H9 (cell line): ENCODE measurements at regions not wholly inside any gene's neighbourhood (a gene's known extent, or its start where the extent isn't known, plus 50 kb on each side); places are given as distances from the start of the nearest gene placed in this dataset.

Source experiments
- DNase-seq: peaks from one replicate; pipeline ENCODE4 v3.0.0-alpha.2; 2017
- H2AFZ ChIP-seq: one replicate; pipeline ENCODE4 v1.6.1; 2013; ENCODE audit warnings: mild to moderate bottlenecking, low read length, control low read depth, moderate library complexity
- H2AK5ac ChIP-seq: 2 replicates; pipeline ENCODE4 v1.6.1; 2013; ENCODE audit warnings: low read length, control low read depth, mixed read lengths; ENCODE audit not compliant: insufficient read length
- H2BK120ac ChIP-seq: one replicate; pipeline ENCODE4 v1.6.1; 2013; ENCODE audit warnings: low read depth, mild to moderate bottlenecking, low read length, control low read depth, inconsistent platforms; ENCODE audit not compliant: poor library complexity, severe bottlenecking
- H2BK12ac ChIP-seq: 2 replicates; pipeline ENCODE4 v1.6.1; 2013; ENCODE audit warnings: low read length, control low read depth, mixed read lengths, low read depth; ENCODE audit not compliant: insufficient read length
- H2BK15ac ChIP-seq: 2 replicates; pipeline ENCODE4 v1.6.1; 2013; ENCODE audit warnings: low read depth, low read length, control low read depth
- H2BK20ac ChIP-seq: one replicate; pipeline ENCODE4 v1.6.1; 2013; ENCODE audit warnings: low read depth, mild to moderate bottlenecking, low read length, control low read depth, inconsistent platforms; ENCODE audit not compliant: poor library complexity, severe bottlenecking
- H2BK5ac ChIP-seq: 2 replicates; pipeline ENCODE4 v1.6.1; 2013; ENCODE audit warnings: low read length, control low read depth, mixed read lengths; ENCODE audit not compliant: insufficient read length
- H3K14ac ChIP-seq: 2 replicates; pipeline ENCODE4 v1.6.1; 2013; ENCODE audit warnings: low read length, control low read depth; ENCODE audit not compliant: insufficient read depth
- H3K18ac ChIP-seq: 2 replicates; pipeline ENCODE4 v1.6.1; 2013; ENCODE audit warnings: low read depth, mild to moderate bottlenecking, mixed read lengths, low read length, control low read depth; ENCODE audit not compliant: insufficient read length
- H3K23ac ChIP-seq: 2 replicates; pipeline ENCODE4 v1.6.1; 2013; ENCODE audit warnings: low read length, control low read depth, mixed read lengths, low read depth; ENCODE audit not compliant: insufficient read length
- H3K23me2 ChIP-seq: 2 replicates; pipeline ENCODE4 v1.6.1; 2013; ENCODE audit warnings: low read depth, mild to moderate bottlenecking, mixed read lengths, low read length, control low read depth; ENCODE audit not compliant: insufficient read length, poor library complexity, severe bottlenecking
- H3K27ac ChIP-seq: 2 replicates; pipeline ENCODE4 v1.5.1; 2013; ENCODE audit warnings: low read length, control low read depth, mixed read lengths, low read depth; ENCODE audit not compliant: insufficient read length
- H3K27me3 ChIP-seq: 2 replicates; pipeline ENCODE4 v1.6.1; 2013; ENCODE audit warnings: low read length, control low read depth, inconsistent platforms; ENCODE audit not compliant: insufficient read depth
- H3K4ac ChIP-seq: 2 replicates; pipeline ENCODE4 v1.6.1; 2013; ENCODE audit warnings: low read depth, mild to moderate bottlenecking, control low read depth, inconsistent platforms, low read length, moderate library complexity
- H3K4me1 ChIP-seq: 2 replicates; pipeline ENCODE4 v1.6.1; 2013; ENCODE audit warnings: low read length, control low read depth, inconsistent platforms; ENCODE audit not compliant: insufficient read depth
- H3K4me2 ChIP-seq: 2 replicates; pipeline ENCODE4 v1.6.1; 2013; ENCODE audit warnings: low read length, control low read depth, mixed read lengths; ENCODE audit not compliant: insufficient read length, insufficient read depth
- H3K56ac ChIP-seq: 2 replicates; pipeline ENCODE4 v1.6.1; 2013; ENCODE audit warnings: low read depth, mild to moderate bottlenecking, mixed read lengths, low read length, control low read depth; ENCODE audit not compliant: insufficient read length
- H3K79me1 ChIP-seq: 2 replicates; pipeline ENCODE4 v1.6.1; 2013; ENCODE audit warnings: low read depth, mild to moderate bottlenecking, moderate library complexity, low read length, control low read depth, inconsistent platforms; ENCODE audit not compliant: insufficient read depth, poor library complexity, severe bottlenecking
- H3K79me2 ChIP-seq: 2 replicates; pipeline ENCODE4 v1.6.1; 2013; ENCODE audit warnings: low read length, control low read depth, inconsistent platforms; ENCODE audit not compliant: insufficient read depth
- H3K9ac ChIP-seq: 2 replicates; pipeline ENCODE4 v1.6.1; 2013; ENCODE audit warnings: low read length, control low read depth, mixed read lengths; ENCODE audit not compliant: insufficient read length; ENCODE audit errors: extremely low read depth
- H3K9me3 ChIP-seq: one replicate; pipeline ENCODE4 v1.6.1; 2013; ENCODE audit warnings: low read depth, low read length, inconsistent platforms; ENCODE audit not compliant: control insufficient read depth
- H3T11ph ChIP-seq: one replicate; pipeline ENCODE4 v1.6.1; 2013; ENCODE audit warnings: mild to moderate bottlenecking, low read length, control low read depth, inconsistent platforms
- H4K20me1 ChIP-seq: one replicate; pipeline ENCODE4 v1.6.1; 2013; ENCODE audit not compliant: control insufficient read depth, insufficient read length, insufficient read depth
- H4K5ac ChIP-seq: 2 replicates; pipeline ENCODE4 v1.6.1; 2013; ENCODE audit warnings: low read depth, mild to moderate bottlenecking, mixed read lengths, low read length, control low read depth; ENCODE audit not compliant: insufficient read length
- H4K8ac ChIP-seq: replicated peaks from 2 replicates; pipeline ENCODE4 v1.6.1; 2013; ENCODE audit warnings: low read length, control low read depth, mixed read lengths, low read depth; ENCODE audit not compliant: insufficient read length
- H4K91ac ChIP-seq: 2 replicates; pipeline ENCODE4 v1.6.1; 2013; ENCODE audit warnings: low read depth, mild to moderate bottlenecking, moderate library complexity, mixed read lengths, low read length, control low read depth; ENCODE audit not compliant: insufficient read length
- H3K27ac Mint-ChIP-seq, 3 experiments: 2 replicates in 2 of 3; 3 replicates in 1 of 3; pipeline ENCODE4 v1.8.0; 2020 to 2021; ENCODE audit warnings: mixed read lengths in 3 of 3, mild to moderate bottlenecking in 1 of 3, moderate library complexity in 1 of 3
- H3K27me3 Mint-ChIP-seq: 2 replicates; pipeline ENCODE4 v1.8.0; 2021; ENCODE audit warnings: low read depth, mild to moderate bottlenecking, moderate library complexity, mixed read lengths
- H3K36me3 Mint-ChIP-seq, 3 experiments: 2 replicates in 2 of 3; 3 replicates in 1 of 3; pipeline ENCODE4 v1.8.0; 2020 to 2021; ENCODE audit warnings: low read depth in 3 of 3, mixed read lengths in 3 of 3; ENCODE audit not compliant: insufficient read depth in 1 of 3
- H3K4me1 Mint-ChIP-seq, 2 experiments: 2 replicates each; pipeline ENCODE4 v1.8.0; 2020; ENCODE audit warnings: mixed read lengths in 2 of 2
- H3K4me3 Mint-ChIP-seq, 2 experiments: 2 replicates in 1 of 2; 3 replicates in 1 of 2; pipeline ENCODE4 v1.8.0; 2020 to 2021; ENCODE audit warnings: mild to moderate bottlenecking in 2 of 2, mixed read lengths in 2 of 2, moderate library complexity in 1 of 2
- H3K9me3 Mint-ChIP-seq, 2 experiments: 2 replicates in 1 of 2; 3 replicates in 1 of 2; pipeline ENCODE4 v1.8.0; 2020; ENCODE audit warnings: mild to moderate bottlenecking in 2 of 2, mixed read lengths in 2 of 2, moderate library complexity in 1 of 2
- WGBS: extraction: QIAGEN DNeasy Blood & Tissue Kit; methylation state at CpG from one replicate; pipeline ENCODE4 v1.1.7; 2013; ENCODE audit warnings: missing lambda C conversion rate, low lambda C conversion rate, mixed read lengths; ENCODE audit not compliant: insufficient read length; ENCODE audit errors: extremely low coverage; 5-methylcytosine and 5-hydroxymethylcytosine counted together
- TF ChIP-seq, protein P1 (sequence below): fragments of 200-600 bp; sonication (generic); conservative IDR thresholded peaks from 3 replicates; pipeline ENCODE4 v1.8.0; 2021; ENCODE audit warnings: antibody characterized with exemption, mild to moderate bottlenecking

GRCh38 chr3:153634683-153635082, 472.7 kb downstream of the RAP2B start:
- no peak overlapping the region for H3K14ac ChIP-seq
- H3K9ac ChIP-seq = no peak overlapping the region
- DNase-seq = no peak
- no peak overlapping the region for H2BK5ac ChIP-seq
- no peak overlapping the region for H2BK20ac ChIP-seq
- no peaks in the 10 kb centered on the region for H4K20me1 ChIP-seq
- no peaks in the 10 kb centered on the region for H3K9me3 ChIP-seq
- no peak overlapping the region for H4K8ac ChIP-seq
- no peaks in the 10 kb centered on the region for H3K27me3 Mint-ChIP-seq
- no peak overlapping the region for H3T11ph ChIP-seq
- no peak overlapping the region for H3K4me2 ChIP-seq
- no peak overlapping the region for H3K27ac ChIP-seq
- no peaks in the 10 kb centered on the region for H3K23me2 ChIP-seq
- no CpG with 5 or more reads among the region's 4 CpGs for WGBS
- H3K18ac ChIP-seq = no peak overlapping the region
- H3K4me1 Mint-ChIP-seq = peaks cover 15 to 28% of the 10 kb centered on the region in 2 experiments
- H2AFZ ChIP-seq = no peak overlapping the region
- H3K56ac ChIP-seq = no peak overlapping the region
- no peak overlapping the region for H2BK12ac ChIP-seq
- no peak overlapping the region for H3K23ac ChIP-seq
- no peak overlapping the region for H4K5ac ChIP-seq
- H4K91ac ChIP-seq = no peak overlapping the region
- H3K27ac Mint-ChIP-seq = peak overlapping the region in 1 of 3 experiments; percentile 55; a peak in 2 of 7 replicates
- no peaks in the 10 kb centered on the region for H3K79me1 ChIP-seq
- H3K9me3 Mint-ChIP-seq = no peaks in the 10 kb centered on the region; a peak in 1 of 5 replicates
- TF ChIP-seq, protein P1, sequence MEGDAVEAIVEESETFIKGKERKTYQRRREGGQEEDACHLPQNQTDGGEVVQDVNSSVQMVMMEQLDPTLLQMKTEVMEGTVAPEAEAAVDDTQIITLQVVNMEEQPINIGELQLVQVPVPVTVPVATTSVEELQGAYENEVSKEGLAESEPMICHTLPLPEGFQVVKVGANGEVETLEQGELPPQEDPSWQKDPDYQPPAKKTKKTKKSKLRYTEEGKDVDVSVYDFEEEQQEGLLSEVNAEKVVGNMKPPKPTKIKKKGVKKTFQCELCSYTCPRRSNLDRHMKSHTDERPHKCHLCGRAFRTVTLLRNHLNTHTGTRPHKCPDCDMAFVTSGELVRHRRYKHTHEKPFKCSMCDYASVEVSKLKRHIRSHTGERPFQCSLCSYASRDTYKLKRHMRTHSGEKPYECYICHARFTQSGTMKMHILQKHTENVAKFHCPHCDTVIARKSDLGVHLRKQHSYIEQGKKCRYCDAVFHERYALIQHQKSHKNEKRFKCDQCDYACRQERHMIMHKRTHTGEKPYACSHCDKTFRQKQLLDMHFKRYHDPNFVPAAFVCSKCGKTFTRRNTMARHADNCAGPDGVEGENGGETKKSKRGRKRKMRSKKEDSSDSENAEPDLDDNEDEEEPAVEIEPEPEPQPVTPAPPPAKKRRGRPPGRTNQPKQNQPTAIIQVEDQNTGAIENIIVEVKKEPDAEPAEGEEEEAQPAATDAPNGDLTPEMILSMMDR = no peak
- no peaks in the 10 kb centered on the region for H3K27me3 ChIP-seq
- H2BK120ac ChIP-seq = no peak overlapping the region
- H2BK15ac ChIP-seq = no peak overlapping the region
- no peak overlapping the region for H3K4ac ChIP-seq
- H3K4me1 ChIP-seq = peaks cover 1% of the 10 kb centered on the region; the same call in 1 of the 2 replicates
- H2AK5ac ChIP-seq = no peak overlapping the region
- no peak overlapping the region for H3K4me3 Mint-ChIP-seq
- H3K36me3 Mint-ChIP-seq = no peaks in the 10 kb centered on the region; a peak in 1 of 7 replicates
- no peaks in the 10 kb centered on the region for H3K79me2 ChIP-seq
